PC-3 (cell line): ENCODE measurements at regions not wholly inside any gene's neighbourhood (a gene's known extent, or its start where the extent isn't known, plus 50 kb on each side); places are given as distances from the start of the nearest gene placed in this dataset.

Experiments
- CTCF ChIP-seq: fragments of 300-600 bp; sonication (generic); conservative IDR thresholded peaks from 2 replicates; pipeline ENCODE4 v1.5.1; 2017; ENCODE audit warnings: antibody characterized with exemption, low read depth, mild to moderate bottlenecking, low read length
- EZH2 ChIP-seq: fragments of 300-600 bp; sonication (generic); IDR thresholded peaks from one replicate; pipeline ENCODE4 v1.6.1; 2017; ENCODE audit warnings: antibody characterized with exemption, mild to moderate bottlenecking, low read length; ENCODE audit not compliant: unreplicated experiment
- EZH2phosphoT487 ChIP-seq: fragments of 300-600 bp; sonication (generic); IDR thresholded peaks from 2 replicates; pipeline ENCODE4 v1.6.1; 2018; ENCODE audit warnings: mild to moderate bottlenecking, antibody characterized with exemption, low read length, borderline replicate concordance

- no peak for TF ChIP-seq CTCF
- TF ChIP-seq EZH2, result no peak
- no peak for TF ChIP-seq EZH2phosphoT487
Observed at GRCh38 chr2:41878716-41879234, 169.0 kb upstream of the PKDCC start.
